ENCODE measurements at regions not wholly inside any gene's neighbourhood (a gene's known extent, or its start where the extent isn't known, plus 50 kb on each side); places are given as distances from the start of the nearest gene placed in this dataset.
"Not testable (repeated sequence)": the region's sequence is repeated elsewhere in the genome, so short reads cannot be mapped to it uniquely, and the experiment has no call there.

- DNase-seq: no peak
Measured at GRCh38 chr2:215577356-215577755, 141.5 kb upstream of the FN1 start.

- DNase-seq: no peak
Measured at GRCh38 chr2:215576572-215576971, 140.7 kb upstream of the FN1 start.

- no peak for DNase-seq
Measured at GRCh38 chr2:215573496-215573895, 137.6 kb upstream of the FN1 start.

DNA sequence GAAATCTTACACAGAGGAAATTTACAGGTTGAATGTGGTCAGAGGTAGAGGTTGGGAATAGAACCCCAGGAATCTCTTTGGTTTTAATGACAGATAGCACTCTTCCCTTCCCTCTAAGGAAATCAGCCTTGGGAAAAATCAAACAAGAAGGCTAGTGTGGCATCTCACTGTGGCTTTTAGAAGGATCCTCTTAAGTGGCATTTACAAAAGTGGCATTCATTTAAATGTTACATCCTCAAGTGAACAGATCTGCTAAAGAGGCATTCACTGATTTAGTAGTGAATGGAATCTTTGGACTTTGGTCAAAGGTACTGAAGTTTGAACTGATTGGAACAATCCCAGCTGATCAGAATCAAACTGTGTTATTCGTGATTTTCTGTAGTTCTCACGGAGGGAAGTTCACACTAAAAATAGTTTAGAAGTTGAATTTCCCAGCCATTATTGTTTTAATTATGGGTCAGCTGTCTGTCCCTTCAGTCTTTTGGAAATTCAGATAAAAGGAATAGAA, 136.5 kb upstream of the FN1 start:
- DNase-seq: no peak

DNA sequence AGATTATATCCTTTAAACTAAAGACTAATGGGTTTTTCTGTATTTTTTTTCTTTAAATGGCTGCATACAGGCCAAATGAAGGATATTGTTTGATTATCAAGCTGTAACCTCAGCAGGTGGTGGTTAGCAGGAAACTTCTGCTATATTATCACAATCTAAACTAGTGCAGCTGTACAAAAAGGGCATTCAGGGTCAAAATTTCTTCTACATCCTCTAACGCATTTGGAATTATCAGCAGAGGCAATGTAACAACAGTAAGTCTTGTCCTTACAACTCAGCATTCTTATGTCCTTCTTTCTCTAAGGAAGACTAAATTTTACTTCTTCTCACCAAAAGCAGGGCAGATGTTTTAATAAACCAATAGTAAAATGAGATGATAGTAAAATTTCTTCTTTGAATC, 135.8 kb upstream of the FN1 start:
- no peak for DNase-seq

- no peak for DNase-seq
Measured at GRCh38 chr2:215567504-215567903, 131.6 kb upstream of the FN1 start.

DNA sequence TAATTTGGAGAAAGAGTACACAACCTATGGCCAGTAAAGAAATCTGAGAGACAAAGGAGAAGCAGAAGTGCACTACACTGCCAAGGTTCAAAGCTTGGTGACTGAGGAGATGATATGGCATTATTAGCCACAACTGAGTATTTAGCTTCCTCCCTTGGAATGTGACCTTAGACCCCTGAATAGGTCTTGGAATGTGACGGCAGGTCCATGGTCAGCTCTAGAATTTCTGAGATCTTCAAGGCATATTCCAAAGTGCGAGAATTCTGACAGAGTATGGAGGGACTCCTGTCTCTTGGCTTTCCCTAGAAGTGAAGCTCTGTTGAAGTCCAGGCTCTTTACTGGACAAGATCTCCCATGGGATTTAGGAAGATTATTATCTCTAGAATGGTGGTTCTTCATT, 130.0 kb upstream of the FN1 start:
- no peak for DNase-seq

- no peak for DNase-seq
Measured at GRCh38 chr2:215557701-215558100, 121.8 kb upstream of the FN1 start.

GRCh38 chr2:215556979-215557378, 121.1 kb upstream of the FN1 start:
- DNase-seq: no peak

DNA sequence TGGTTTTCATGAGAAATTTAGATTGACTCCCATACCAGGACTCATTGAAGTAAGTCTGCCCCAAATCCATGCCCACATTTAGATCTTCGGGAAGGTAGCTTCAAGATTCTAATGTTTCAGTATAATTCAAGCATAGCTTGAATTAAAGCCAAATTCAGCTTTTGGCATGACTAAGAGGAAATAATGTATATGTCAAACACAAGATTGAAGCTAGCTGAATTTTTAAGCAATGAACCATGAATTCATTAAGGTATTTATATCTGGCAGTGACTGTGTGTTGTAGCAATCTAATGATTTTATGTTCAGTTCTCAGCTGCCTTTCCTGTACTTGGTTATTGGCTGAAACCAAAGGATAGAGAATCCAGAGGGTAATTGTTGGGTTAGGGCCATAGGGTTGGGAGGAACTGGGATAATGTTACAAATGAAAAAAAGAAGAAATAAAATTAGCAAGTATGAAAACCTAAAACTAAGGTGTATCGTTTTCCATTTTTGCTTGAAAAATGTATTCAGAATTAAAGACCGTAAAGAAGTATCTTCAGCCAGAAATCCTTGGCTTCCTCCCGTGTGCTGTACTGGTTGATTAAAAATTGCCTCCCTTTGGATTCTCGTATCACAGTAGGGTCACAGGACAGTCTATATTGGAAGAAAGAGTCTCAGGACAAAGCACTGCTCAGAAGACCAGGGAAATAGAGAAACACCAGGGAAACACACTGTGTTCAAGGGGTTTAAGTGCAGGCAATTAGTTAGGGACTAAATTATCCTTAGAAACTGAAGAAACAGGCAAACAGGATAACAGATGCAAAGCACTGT, 119.0 kb upstream of the FN1 start:
- no peak for DNase-seq

GRCh38 chr2:215553946-215554345, 118.1 kb upstream of the FN1 start:
- no peak for DNase-seq

- no peak for DNase-seq
Measured at GRCh38 chr2:215552144-215552580, 116.3 kb upstream of the FN1 start.

GRCh38 chr2:215550331-215550730, 114.5 kb upstream of the FN1 start:
- no peak for DNase-seq

DNA sequence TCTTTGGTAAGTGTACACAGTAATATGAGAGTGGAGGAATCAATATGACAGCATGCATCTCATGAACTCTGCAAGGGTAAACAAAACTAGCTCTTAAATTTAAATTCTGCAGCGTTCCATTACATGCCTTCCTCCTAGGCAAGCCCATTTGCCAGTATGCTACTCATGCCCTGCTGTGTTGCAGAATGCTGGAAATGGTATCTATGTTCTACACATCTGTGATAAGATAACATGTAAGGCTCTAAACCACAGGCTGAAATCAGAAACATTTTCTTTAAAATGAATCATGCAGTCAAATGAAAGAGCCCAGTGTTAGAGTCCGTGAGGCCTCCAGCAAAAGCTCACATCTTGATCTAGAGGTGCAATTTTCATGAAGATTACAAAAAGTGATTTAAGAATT, 112.8 kb upstream of the FN1 start:
- no peak for DNase-seq

DNA sequence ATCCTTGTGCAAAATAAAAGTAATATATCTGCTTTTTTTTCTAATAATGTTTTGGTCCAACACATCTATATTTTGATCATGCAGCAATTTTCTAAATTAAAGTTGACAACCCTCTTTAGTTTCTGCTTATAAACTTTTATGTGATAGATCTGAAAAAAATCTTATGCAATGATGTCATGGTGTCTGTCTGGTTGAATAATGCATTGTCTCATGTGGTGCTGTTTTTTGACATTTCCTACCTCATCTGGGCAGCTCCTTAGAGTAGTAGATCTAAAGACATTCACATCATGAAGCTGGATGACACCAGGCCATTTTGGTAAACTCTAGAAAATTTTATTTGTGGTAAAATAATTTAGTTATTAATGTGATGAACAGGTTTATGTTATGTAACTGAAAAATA, 106.8 kb upstream of the FN1 start:
- no peak for DNase-seq

- no peak for DNase-seq
Measured at GRCh38 chr2:215540658-215541057, 104.8 kb upstream of the FN1 start.

- peak; percentile 22 for DNase-seq
Measured at GRCh38 chr2:215537611-215538010, 101.7 kb upstream of the FN1 start.

DNA sequence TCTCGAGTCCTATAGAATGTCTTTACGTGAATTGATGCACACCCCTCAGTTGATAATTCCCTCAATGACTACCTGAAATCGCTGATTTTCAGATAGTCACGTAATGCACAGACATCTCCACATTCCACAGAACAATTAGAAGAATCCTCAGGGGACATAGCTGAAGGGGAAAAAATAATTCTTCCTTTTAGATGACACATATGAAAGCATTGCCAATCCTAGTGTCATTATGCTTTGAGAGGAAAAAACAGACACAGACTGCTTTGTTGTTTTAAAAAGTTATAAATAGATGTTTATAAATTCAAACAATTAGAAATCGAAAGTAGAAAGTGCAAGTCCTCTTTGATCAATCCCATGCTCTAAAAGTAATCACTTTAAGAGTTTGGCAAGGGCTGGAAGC, 100.6 kb upstream of the FN1 start:
- DNase-seq: no peak

DNA sequence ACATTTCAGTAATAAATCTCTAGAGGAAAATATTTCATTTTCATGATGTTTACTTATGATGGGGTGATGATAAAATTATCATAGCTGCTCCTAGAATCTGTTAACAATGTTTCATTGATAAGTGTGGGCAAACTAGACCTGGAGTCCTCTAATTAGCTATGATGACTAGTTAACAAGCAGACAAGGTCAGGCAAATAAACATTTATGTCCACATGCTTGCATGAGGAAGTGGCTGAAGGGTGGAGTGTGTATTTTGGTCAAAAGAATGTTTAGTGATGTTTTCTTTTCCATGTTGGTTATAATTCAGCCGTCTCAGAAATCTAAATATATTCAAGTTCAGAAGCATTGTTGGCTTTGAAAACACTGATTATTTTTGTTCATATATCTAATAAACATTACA, 99.9 kb upstream of the FN1 start:
- no peak for DNase-seq

GRCh38 chr2:215535125-215535668, 99.3 kb upstream of the FN1 start:
- DNase-seq: no peak

DNA sequence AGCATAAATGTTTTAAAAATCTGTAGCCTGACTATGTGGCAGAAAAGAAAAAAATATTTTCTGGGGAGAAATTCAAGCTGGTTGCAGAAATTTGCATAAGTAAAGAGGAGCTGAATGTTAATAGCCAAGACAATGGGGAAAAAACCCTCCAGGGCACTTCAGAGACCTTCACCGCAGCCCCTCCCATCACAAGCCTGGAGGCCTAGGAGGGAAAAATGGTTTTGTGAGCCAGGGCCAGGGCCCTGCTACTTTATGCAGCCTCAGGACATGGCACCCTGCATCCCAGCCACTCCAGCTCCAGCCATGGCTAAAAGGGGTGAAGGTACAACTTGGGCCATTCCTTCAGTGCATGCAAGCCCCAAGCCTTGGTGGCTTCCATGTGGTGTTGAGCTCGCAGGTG, 97.8 kb upstream of the FN1 start:
- not testable (repeated sequence) for DNase-seq

DNA sequence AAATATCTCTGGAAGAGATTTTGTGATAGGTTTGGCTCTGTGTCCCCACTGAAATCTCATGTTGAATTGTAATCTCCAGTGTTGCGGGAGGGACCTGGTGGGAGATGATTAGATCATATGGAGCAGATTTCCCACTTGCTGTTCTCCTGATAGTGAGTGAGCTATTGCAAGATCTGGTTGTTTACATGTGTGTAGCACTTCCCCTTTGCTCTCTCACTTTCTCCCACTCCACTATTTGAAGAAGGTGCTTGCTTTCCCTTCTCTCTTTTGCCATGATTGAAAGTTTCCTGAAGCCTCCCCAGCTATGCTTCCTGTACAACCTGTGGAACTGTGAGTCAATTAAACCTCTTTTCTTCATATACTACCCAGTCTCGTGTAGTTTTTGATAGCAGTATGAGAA, 97.0 kb upstream of the FN1 start:
- DNase-seq: peak; percentile 65

GRCh38 chr2:215531284-215531683, 95.4 kb upstream of the FN1 start:
- DNase-seq: no peak

DNA sequence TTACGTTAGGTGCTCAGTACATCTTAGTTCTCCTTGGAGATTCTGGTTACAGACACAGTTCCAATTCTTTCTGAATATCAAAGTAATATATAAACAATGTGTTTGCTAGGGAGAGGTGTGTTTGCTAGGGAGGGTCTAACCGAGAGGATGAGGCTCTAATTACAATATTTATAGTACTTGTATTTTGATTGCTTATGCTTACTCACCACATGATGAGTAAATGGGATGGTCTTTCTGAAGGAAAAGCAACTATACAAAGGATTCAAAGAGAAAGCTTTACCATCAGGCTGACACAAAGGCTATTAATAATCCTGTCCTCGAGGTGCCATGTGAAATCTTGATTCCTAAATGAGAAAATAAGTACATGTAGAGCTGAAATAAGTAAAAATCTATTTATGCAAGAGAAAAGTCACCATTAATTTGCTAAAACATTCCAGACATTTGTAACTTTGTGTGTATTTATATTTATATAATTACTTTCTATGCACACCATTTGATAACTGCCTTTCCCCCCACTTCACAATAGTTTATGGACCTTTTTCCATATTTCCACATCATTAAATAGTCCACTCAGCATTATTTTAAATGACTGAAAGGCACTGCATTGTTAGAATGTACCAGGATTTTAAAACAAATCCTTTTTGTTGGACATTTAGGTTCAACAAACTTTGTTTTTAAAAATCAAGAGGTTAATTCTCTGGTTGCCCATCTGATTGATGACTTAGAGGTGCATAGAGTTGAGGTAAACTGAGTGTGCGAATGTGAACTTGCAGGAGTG, 94.5 kb upstream of the FN1 start:
- no peak for DNase-seq
